Thymus (tissue), 11 donors: ENCODE measurements at regions not wholly inside any gene's neighbourhood (a gene's known extent, or its start where the extent isn't known, plus 50 kb on each side); places are given as distances from the start of the nearest gene placed in this dataset.
A peak's percentile ranks its signal among the peaks of the same experiment; 100 is the strongest.
"Not testable (repeated sequence)": the region's sequence is repeated elsewhere in the genome, so short reads cannot be mapped to it uniquely, and the experiment has no call there.

Source experiments
- DNase-seq, 9 donors: peaks; one replicate each; pipeline ENCODE4 v3.0.0-alpha.2; 2013; ENCODE audit warnings: low spot score in 9 of 9, low read depth in 6 of 9, missing footprints in 1 of 9
- H3K27ac ChIP-seq, 2 donors: one replicate each; pipeline ENCODE4 v1.5.1; 2013; ENCODE audit warnings: control low read depth in 1 of 2, low read depth in 1 of 2, low read length in 1 of 2, mild to moderate bottlenecking in 1 of 2, moderate library complexity in 1 of 2
- H3K27me3 ChIP-seq, 2 donors: one replicate each; pipeline ENCODE4 v1.5.1; 2013; ENCODE audit warnings: low read length in 1 of 2; ENCODE audit not compliant: control insufficient read depth in 2 of 2, insufficient read depth in 1 of 2
- H3K36me3 ChIP-seq, 2 donors: one replicate each; pipeline ENCODE4 v1.5.1; 2013; ENCODE audit warnings: low read length in 1 of 2, mild to moderate bottlenecking in 1 of 2, moderate library complexity in 1 of 2; ENCODE audit not compliant: control insufficient read depth in 2 of 2, insufficient read depth in 2 of 2
- H3K4me1 ChIP-seq, 2 donors: one replicate each; pipeline ENCODE4 v1.5.1; 2013; ENCODE audit warnings: low read length in 2 of 2; ENCODE audit not compliant: control insufficient read depth in 2 of 2, insufficient read depth in 2 of 2
- H3K4me3 ChIP-seq, 2 donors: one replicate each; pipeline ENCODE4 v1.5.1; 2013; ENCODE audit warnings: low read length in 2 of 2, control low read depth in 1 of 2, mild to moderate bottlenecking in 1 of 2
- H3K9me3 ChIP-seq, 2 donors: one replicate each; pipeline ENCODE4 v1.5.1; 2013; ENCODE audit warnings: low read length in 1 of 2, mild to moderate bottlenecking in 1 of 2; ENCODE audit not compliant: control insufficient read depth in 2 of 2, insufficient read depth in 1 of 2
- WGBS: extraction: QIAGEN DNeasy Blood & Tissue Kit; methylation state at CpG from one replicate; pipeline ENCODE4 v1.1.7; 2013; 5-methylcytosine and 5-hydroxymethylcytosine counted together
- donor health status: healthy.

DNA sequence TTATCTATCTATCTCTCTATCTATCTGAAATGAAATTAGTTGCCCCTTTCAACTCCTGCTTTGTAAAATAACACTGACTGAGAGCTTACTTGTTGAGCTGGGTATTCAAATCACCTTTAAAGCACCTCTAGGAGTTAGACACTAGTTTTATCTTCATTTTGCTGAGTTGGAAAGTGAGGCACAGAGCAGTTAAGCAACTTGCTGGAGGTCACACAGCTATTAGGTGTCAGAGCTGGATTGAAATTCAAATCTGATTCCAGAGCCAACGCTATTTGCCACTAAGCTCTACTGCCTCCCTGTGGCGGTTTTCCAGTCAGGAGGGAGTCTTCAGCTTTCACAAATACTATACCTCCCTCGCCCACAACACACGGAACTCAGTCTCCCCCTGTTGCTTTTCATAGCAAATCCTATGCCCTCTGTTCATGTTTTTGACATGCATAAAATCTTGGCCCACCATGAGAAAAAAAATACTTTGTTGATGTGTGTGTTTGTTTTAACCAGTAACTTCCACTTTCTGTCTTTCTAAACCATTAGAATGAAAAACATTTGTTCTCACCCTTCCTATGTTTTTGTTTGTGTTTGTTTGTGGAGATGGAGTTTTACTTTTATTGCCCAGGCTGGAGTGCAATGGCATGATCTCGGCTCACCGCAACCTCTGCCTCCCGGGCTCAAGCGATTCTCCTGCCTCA, 74.8 kb upstream of the SMURF2 start:
- Histone ChIP-seq H3K4me3 (no peak overlapping the region), H3K9me3 (no peaks in the 10 kb centered on the region), H3K36me3 (no peaks in the 10 kb centered on the region), H3K4me1 (peaks cover 0 to 7% of the 10 kb centered on the region in 2 donors), H3K27ac (no peak overlapping the region), H3K27me3 (no peaks in the 10 kb centered on the region)
- WGBS = 60% methylated on average over 8 of the region's 8 CpGs
- DNase-seq = peak in 2 of 9 donors; percentile 37 to 63

DNA sequence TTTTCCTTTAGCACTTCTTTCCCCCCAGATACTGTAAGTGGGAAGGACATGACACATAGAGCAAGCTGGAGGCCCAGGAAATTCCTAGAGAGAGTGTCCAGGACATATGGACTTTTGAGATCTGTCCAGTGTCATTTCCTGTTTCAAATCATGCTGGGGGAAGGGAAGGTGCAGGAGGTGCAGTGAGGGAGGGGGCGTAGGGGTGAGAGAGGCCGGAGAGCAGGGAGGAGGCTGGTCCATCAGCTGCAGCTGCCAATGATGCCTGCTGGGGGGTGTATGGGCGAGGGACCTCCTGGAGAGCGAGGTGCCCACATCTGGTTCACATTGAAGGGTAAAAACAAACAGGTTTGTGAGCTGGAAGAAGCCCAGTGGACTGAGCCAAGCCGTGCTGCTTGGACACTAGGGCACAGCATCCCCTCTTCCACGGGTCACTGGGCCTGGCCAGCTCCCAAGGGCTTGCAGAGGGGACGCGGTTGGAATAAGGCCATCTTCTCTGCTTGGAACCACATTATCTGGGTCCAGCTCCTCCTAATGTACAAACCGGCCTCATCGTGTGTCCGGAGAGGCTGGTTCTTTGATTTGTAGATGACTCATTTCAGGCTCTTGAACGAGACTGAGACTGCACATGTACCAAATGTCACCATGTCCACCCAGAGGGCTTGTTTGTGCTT, 70.4 kb upstream of the SMURF2 start:
- Histone ChIP-seq H3K36me3 (no peaks in the 10 kb centered on the region), H3K4me3 (no peak overlapping the region), H3K27ac (no peak overlapping the region), H3K27me3 (no peaks in the 10 kb centered on the region), H3K4me1 (no peaks in the 10 kb centered on the region), H3K9me3 (no peaks in the 10 kb centered on the region)
- DNase-seq = no peak
- 95% methylated on average over 12 of the region's 12 CpGs for WGBS

DNA sequence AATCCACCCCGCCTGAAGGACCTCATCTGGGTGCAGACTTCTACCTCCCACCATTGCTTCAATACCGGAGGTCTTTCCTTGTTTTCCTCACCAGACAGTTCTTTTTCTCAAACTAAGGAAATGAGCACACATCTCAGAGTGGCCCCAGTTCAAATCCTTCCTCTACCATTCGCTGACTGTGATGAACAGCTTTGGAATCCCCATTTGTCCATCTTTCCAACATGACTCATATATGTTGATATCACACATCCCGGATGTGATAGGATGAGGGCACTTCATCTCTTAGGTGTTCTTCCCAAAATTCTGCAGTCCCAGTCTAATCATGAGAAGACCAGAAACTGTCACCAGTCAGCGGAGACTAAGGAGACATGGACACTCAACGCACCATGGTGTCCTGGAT, 67.9 kb upstream of the SMURF2 start:
- not testable (repeated sequence) for H3K36me3 ChIP-seq, H3K4me1 ChIP-seq, H3K9me3 ChIP-seq, H3K27me3 ChIP-seq, H3K27ac ChIP-seq, H3K4me3 ChIP-seq, DNase-seq
- 97% methylated on average over 6 of the region's 6 CpGs for WGBS

DNA sequence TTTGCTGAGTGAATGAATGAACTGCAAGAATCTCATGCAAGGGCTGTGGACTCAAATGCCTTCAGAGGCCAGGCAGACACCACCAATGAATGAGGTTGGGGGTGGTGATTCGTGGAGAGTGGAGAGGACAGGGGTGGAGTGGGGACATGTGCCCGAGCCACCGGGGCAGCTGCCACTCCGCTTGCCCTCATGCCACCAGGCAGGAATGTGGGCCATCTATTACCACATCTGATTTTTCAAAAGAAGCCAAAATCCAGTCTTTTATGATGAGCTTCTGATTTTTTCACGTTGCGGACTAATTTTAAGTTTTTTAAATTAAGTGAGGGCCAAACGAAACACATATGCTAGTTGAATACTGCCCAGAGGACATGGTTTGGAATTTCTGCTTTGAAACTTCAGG, 67.1 kb upstream of the SMURF2 start:
- Histone ChIP-seq H3K27me3 (no peaks in the 10 kb centered on the region), H3K27ac (no peak overlapping the region), H3K36me3 (no peaks in the 10 kb centered on the region), H3K4me3 (no peak overlapping the region), H3K9me3 (no peaks in the 10 kb centered on the region), H3K4me1 (no peaks in the 10 kb centered on the region)
- no peak for DNase-seq
- 97% methylated on average over 7 of the region's 7 CpGs for WGBS

DNA sequence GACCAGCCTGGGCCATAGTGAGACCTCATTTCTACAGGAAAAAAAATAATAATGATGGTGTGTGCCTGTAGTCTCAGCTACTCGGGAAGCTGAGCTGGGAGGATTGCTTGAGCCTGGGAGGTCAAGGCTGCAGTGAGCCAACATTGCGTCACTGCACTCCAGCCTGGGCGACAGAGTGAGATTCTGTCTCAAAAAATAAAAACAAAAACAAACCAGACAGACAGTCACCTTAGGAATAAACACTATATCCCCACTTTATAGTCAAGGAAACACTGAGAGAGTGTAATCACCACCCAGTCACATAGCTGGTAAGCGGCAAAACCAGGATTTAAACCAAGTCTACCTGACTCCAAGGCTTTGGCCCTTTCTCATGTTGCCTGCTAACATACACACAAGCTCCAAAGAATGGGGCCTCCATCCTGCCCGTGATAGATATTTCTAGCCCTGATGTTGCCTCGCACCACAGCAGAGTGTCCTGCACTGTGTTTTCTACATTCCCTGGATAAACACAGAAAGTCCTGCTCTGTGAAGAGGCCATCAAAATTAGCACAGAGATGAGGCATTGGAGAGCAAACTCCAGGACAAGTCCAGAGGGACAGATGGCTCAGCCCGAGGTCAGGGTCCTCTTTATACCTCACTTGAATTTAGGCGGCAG, 66.1 kb upstream of the SMURF2 start:
- Histone ChIP-seq H3K36me3 (no peaks in the 10 kb centered on the region), H3K9me3 (no peaks in the 10 kb centered on the region), H3K4me1 (no peaks in the 10 kb centered on the region), H3K27me3 (no peaks in the 10 kb centered on the region), H3K4me3 (no peak overlapping the region), H3K27ac (no peak overlapping the region)
- WGBS = 97% methylated on average over 8 of the region's 8 CpGs
- no peak for DNase-seq

DNA sequence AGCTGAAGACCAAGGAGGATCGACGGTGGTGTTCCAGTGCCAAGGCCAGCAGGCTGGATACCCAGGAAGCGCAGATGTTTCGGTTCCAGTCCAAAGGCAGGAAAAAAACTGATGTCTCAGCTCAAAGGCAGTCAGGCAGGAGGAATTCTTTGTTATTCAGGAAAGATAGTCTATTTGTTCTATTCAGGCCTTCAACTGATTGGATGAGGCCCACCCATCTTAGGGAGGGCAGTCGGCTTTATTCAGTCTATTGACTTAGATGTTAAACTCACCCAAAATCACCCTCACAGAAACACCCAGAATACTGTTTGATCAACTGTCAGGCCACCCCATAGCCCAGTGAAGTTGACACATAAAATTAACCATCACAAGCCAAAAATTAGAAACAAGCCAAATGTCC, 63.9 kb upstream of the SMURF2 start:
- not testable (repeated sequence) for DNase-seq, H3K9me3 ChIP-seq, H3K27ac ChIP-seq, H3K36me3 ChIP-seq, H3K4me1 ChIP-seq, H3K27me3 ChIP-seq, H3K4me3 ChIP-seq
- WGBS = 97% methylated on average over 5 of the region's 5 CpGs

DNA sequence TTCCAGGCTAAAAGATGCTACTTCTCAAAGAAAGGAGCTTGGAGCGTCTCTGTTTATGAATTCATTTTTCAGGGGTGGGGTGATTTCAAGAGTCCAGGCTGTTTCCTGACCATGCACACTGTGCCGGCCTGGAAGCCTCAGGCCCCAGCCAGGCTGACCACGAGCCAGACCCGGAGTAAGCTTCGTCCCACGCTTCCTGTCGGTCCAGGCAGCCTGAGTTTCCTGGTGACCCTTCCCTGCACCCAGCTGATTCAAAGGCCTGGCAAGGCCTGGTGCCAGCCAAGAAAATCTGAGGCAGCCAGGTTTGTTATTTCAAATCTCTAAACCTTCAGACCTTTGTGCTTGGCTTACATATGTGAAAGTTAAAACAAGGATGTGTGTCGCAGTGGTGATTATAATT, 62.1 kb upstream of the SMURF2 start:
- 87% methylated on average over 8 of the region's 8 CpGs for WGBS
- not testable (repeated sequence) for H3K4me3 ChIP-seq, H3K36me3 ChIP-seq, H3K9me3 ChIP-seq, H3K4me1 ChIP-seq, H3K27me3 ChIP-seq, H3K27ac ChIP-seq, DNase-seq

DNA sequence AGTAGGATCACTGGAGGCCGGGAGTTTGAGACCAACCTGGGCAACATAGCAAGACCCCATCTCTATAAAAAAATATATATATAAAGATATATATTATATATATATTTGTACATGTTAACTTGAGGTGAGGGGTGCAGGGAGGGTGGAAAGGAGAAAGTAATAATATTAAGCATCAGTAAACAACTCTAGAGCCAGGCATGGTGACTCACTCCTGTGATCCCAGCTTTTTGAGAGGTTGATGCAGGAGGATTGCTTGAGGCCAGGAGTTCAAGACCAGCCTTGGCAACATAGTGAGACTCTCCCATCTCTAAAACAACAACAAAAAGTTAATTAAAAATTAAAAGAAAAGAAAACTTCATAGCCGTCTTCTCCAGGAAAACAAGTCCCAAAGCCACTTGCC, 61.7 kb upstream of the SMURF2 start:
- H3K27me3 ChIP-seq = no peaks in the 10 kb centered on the region
- H3K27ac ChIP-seq = no peak overlapping the region
- no peak overlapping the region for H3K4me3 ChIP-seq
- WGBS = 97% methylated on average over 2 of the region's 2 CpGs
- H3K9me3 ChIP-seq = no peaks in the 10 kb centered on the region
- no peak for DNase-seq
- H3K36me3 ChIP-seq = no peaks in the 10 kb centered on the region
- H3K4me1 ChIP-seq = no peaks in the 10 kb centered on the region

DNA sequence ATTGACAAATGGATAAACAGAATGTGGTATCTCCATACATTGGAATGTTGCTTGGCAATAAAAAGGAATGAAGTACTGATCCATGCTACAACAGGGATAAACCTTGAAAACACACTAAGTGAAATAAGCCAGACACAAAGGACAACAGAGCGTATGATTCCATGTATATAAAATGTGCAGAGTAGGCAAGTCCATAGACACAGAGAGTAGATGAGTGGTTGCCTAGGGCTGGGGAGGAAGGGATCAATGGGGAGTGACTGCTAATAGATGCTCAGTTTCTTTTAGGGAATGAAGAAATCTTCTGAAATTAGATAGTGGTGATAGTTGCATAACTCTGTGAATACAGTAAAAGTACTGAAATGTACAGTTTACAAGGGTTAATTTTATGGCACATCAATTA, 59.4 kb upstream of the SMURF2 start:
- DNase-seq, H3K4me3 ChIP-seq, H3K36me3 ChIP-seq, H3K9me3 ChIP-seq, H3K27me3 ChIP-seq, H3K27ac ChIP-seq, H3K4me1 ChIP-seq: not testable (repeated sequence)
- 94% methylated on average over 1 of the region's 1 CpG for WGBS
